GM04504 (cell line): ENCODE measurements at regions not wholly inside any gene's neighbourhood (a gene's known extent, or its start where the extent isn't known, plus 50 kb on each side); places are given as distances from the start of the nearest gene placed in this dataset.
"Not testable (repeated sequence)": the region's sequence is repeated elsewhere in the genome, so short reads cannot be mapped to it uniquely, and the experiment has no call there.

ENCODE experiments used
- DNase-seq: peaks from one replicate; pipeline ENCODE4 v3.0.0-alpha.2; 2012; ENCODE audit warnings: low read depth

- no peak for DNase-seq
Observed at GRCh38 chr22:41023299-41023623, 69.1 kb upstream of the EP300 start.

GRCh38 chr22:41028841-41029240 lies 63.6 kb upstream of the EP300 start:
- DNase-seq: peak; percentile 77

- DNase-seq: no peak
Observed at GRCh38 chr22:41030891-41031290, 61.5 kb upstream of the EP300 start.

- DNase-seq: no peak
Observed at GRCh38 chr22:41034706-41035105, 57.7 kb upstream of the EP300 start.

GRCh38 chr22:41036924-41037323 lies 55.5 kb upstream of the EP300 start:
- DNase-seq: no peak

GRCh38 chr22:41038732-41039131 lies 53.7 kb upstream of the EP300 start:
- no peak for DNase-seq

- DNase-seq: not testable (repeated sequence)
Observed at GRCh38 chr22:41039641-41040040, 52.8 kb upstream of the EP300 start.

GRCh38 chr22:41040483-41040882 lies 51.9 kb upstream of the EP300 start:
- no peak for DNase-seq

GRCh38 chr22:41041532-41041931 lies 50.9 kb upstream of the EP300 start:
- DNase-seq: no peak
